ENCODE measurements at regions not wholly inside any gene's neighbourhood (a gene's known extent, or its start where the extent isn't known, plus 50 kb on each side); places are given as distances from the start of the nearest gene placed in this dataset.

DNA sequence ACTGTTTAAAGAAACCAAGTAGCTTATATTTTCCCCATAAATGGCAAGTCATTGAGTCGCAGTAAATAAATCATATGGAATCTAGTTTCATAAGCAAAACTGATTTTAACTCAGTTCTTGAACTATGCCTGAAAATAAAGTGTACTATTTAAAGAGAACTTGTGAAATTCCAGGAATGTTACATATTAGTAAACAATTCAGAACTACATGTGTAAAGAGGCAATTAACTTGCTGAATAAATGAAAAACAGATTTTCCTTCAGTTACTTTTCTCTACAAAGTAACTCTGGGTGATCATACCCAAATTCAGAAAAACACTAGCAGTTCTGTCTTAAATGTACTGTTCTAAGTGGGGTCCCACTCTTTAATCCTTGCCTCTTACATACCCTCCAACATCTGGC lies 236.1 kb upstream of the EDNRA start:
- TF ChIP-seq CTCF (IDR thresholded peaks at IDR 0.05 in 8 of 11, conservative IDR thresholded peaks at IDR 0.05 in 3 of 11) (no peak), POLR2A (IDR thresholded peaks at IDR 0.05) (no peak)
